GM10248 (cell line): ENCODE measurements at regions not wholly inside any gene's neighbourhood (a gene's known extent, or its start where the extent isn't known, plus 50 kb on each side); places are given as distances from the start of the nearest gene placed in this dataset.

ENCODE experiments used
- CTCF ChIA-PET: fragments of 300-600 bp; sonication (Branson Sonifier 250); formaldehyde crosslinking; extraction: SDS; loops from one replicate; lab custom pipeline; 2021; ENCODE audit warnings: antibody characterized with exemption; lab: Yijun Ruan, JAX
- POLR2A ChIA-PET: fragments of 350-650 bp; sonication (Branson Sonifier 250); formaldehyde crosslinking; extraction: SDS; loops from one replicate; lab custom pipeline; 2020; ENCODE audit warnings: antibody characterized with exemption; lab: Yijun Ruan, JAX
- DNase-seq: peaks from one replicate; pipeline ENCODE4 v3.0.0; 2012; ENCODE audit errors: extremely low spot score
- TF ChIP-seq, protein P1 (sequence below): IDR thresholded peaks from 2 replicates; pipeline ENCODE4 v1.5.1; 2012; ENCODE audit warnings: mild to moderate bottlenecking, low read depth; ENCODE audit errors: extremely low read depth, missing control alignments, control extremely low read depth

DNA sequence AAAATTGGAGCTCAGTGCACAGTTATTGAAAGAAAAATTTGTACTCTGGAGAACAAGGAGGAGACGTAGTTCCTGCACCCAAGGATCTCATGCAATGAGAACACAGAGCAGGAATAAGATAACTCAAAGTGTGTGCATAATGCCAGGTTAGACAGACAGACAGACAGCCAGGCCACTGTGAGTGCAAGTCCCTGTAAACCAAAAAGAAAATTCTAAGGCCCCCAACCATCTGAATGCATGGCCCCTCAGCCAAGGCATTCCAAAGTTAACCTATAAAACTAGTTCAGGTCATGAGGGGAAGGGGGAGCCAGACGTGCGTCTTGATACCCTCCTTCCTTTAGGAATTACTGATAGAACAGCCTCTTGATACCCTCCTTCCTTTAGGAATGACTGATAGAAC is 94.5 kb upstream of the ENPP6 start:
- POLR2A ChIA-PET, result interaction anchor here (1.6 kb wide), 2 partner anchors 16 to 46 kb away, joined by 6 to 7 read pairs; no protein-coding TSS in a partner anchor
- CTCF ChIA-PET, result interaction anchor here (0.8 to 12.4 kb wide), 14 partner anchors 8 to 105 kb away, joined by 3 to 96 read pairs (median 4); no protein-coding TSS in a partner anchor

DNA sequence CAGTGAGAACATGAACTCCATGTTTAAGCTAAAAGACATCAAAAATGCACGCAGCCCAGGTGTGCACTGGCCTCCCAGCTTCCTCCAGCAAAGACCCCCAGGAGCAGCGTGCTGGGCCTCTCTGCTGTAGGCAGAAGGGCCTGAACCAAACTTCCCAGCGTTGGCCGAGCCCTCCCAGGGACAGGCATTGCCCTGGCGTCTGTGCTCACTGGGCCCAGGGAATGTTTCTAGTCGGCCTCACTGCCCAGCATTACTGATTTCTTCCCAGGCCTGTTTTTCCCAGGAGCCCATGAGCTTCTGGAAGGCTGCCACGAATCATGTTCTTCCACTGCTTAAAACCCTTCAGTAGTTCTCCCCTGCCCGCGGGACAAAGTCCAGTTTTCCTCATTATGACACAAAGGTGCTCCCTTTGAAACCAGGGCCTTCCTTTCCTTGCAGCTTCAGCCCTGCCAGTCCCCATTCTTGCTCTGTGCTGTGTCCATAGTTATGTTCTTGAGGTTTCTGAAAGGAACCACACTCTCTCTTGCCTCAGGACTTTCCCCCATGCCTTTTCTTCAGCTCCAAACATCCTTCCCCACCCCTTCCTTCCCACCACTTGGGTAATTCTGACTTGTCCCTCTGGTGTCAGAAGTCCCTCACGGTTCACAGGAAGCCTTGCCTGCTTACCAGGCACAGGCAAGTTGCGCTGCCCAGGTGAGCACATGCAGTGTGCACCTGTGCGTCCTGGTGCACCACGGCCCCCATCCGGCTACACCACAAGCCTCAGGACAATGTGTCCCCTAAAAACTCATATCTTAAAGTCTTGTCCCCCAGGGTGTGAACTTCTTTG is 93.4 kb upstream of the ENPP6 start:
- TF ChIP-seq, protein P1, sequence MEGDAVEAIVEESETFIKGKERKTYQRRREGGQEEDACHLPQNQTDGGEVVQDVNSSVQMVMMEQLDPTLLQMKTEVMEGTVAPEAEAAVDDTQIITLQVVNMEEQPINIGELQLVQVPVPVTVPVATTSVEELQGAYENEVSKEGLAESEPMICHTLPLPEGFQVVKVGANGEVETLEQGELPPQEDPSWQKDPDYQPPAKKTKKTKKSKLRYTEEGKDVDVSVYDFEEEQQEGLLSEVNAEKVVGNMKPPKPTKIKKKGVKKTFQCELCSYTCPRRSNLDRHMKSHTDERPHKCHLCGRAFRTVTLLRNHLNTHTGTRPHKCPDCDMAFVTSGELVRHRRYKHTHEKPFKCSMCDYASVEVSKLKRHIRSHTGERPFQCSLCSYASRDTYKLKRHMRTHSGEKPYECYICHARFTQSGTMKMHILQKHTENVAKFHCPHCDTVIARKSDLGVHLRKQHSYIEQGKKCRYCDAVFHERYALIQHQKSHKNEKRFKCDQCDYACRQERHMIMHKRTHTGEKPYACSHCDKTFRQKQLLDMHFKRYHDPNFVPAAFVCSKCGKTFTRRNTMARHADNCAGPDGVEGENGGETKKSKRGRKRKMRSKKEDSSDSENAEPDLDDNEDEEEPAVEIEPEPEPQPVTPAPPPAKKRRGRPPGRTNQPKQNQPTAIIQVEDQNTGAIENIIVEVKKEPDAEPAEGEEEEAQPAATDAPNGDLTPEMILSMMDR, result no peak
- ChIA-PET CTCF (interaction anchor here (0.8 to 12.4 kb wide), 22 partner anchors 9 to 226 kb away, joined by 3 to 96 read pairs (median 4); no protein-coding TSS in a partner anchor), POLR2A (interaction anchor here (0.5 to 1.6 kb wide), 4 partner anchors 17 to 47 kb away, joined by 3 to 7 read pairs (median 6); no protein-coding TSS in a partner anchor)
- DNase-seq, result no peak

More for the DNA sequence above, 94.5 kb upstream of the ENPP6 start:
- TF ChIP-seq, protein P1, result no peak
- DNase-seq, result no peak

DNA sequence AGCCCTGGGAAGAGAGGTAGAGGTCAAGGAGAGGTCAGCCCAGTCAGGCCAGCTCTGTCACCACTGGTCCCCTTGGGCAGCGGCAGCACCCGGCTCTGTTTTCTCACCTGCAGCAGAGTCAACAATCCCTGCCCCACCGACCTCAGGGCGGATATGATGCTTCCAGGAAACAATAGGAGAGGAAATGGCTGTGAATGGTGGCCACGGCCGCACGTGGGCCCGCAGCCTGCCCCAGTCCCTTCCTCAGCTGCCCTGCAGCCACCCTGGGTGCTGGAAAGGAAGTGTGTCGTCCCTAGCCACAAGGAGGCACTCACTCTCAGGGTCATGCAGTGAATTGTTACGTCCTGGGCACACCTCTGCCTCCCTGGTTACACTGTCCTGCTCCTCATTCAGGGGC is 92.5 kb upstream of the ENPP6 start:
- peak; percentile 57 for DNase-seq
- ChIA-PET POLR2A (interaction anchor here (1.5 kb wide), 1 partner anchor 46 kb away, joined by 6 read pairs; no protein-coding TSS in a partner anchor), CTCF (interaction anchor here (0.9 to 12.4 kb wide), 8 partner anchors 8 to 44 kb away, joined by 4 to 96 read pairs (median 8); no protein-coding TSS in a partner anchor)
- TF ChIP-seq, protein P1, result peak; percentile 44

DNA sequence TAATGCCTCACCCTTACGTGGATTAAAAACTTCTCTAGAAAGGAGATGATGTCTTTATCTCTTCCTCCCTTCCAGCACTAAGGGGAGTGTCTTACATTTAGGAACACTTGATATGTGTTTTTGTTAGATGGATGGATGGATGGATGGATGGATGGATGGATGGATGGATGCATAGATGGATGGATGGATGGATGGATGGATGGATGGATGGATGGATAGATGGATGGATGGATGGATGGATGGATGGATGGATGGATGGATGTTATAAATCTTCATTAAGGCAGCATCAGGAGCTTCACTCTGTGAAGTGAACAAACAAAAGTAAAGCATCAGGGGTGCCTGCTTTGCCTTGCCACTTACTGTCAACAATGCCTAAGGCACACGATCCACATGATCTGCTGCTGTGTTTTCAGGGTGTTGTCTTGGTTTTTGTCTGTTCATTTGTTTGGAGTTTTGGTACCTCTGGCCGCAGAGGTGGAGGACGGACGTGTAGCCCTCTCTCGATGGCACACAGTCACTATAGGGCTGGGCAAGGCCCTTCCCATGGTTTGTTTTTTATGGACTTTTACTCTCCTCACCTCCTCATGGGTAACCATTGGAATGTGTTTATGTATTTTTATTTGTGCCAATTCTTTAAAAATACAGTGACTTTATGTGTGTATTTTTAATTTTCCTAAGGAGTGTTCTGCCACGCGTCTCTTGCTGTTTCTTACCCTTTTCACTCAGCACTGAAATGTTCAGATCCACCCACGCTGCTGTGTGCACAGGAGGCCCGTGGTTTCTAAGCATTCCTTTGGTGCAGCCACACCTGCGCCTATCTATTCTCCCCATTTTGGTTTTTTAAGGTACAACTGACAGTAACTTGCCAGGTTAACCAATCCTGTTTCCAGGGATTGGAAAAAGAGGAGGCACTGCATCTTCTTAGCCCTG is 91.8 kb upstream of the ENPP6 start:
- ChIA-PET CTCF (interaction anchor here (0.9 to 12.4 kb wide), 11 partner anchors 8 to 44 kb away, joined by 3 to 96 read pairs (median 6); no protein-coding TSS in a partner anchor), POLR2A (interaction anchor here (0.7 kb wide), 1 partner anchor 44 kb away, joined by 3 read pairs; no protein-coding TSS in a partner anchor)
- TF ChIP-seq, protein P1, result no peak
- DNase-seq, result peak; percentile 47

DNA sequence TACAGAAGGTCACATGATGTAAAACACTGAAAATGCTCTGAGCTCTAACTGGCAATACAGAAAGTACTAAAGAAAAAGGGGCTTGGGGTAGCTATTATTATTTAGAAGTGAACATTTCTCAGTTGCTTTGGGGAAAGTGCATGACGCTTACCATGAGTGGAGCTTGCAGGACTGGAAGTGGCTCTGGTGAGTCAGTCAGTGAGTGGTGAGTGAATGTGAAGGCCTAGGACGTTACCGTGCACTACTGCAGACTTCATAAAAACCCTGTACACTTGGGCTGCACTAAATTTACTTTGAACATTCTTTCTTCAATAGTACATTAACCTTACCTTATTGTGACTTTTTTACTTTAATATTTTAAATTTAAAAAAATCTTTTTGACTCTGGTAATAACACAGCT is 89.3 kb upstream of the ENPP6 start:
- no peak for DNase-seq
- ChIA-PET POLR2A (interaction anchor here (0.7 to 0.9 kb wide), 3 partner anchors 41 to 43 kb away, joined by 3 to 4 read pairs (median 3); no protein-coding TSS in a partner anchor), CTCF (interaction anchor here (0.7 to 6.7 kb wide), 17 partner anchors 8 to 64 kb away, joined by 3 to 79 read pairs (median 4); no protein-coding TSS in a partner anchor)
- TF ChIP-seq, protein P1, result no peak

DNA sequence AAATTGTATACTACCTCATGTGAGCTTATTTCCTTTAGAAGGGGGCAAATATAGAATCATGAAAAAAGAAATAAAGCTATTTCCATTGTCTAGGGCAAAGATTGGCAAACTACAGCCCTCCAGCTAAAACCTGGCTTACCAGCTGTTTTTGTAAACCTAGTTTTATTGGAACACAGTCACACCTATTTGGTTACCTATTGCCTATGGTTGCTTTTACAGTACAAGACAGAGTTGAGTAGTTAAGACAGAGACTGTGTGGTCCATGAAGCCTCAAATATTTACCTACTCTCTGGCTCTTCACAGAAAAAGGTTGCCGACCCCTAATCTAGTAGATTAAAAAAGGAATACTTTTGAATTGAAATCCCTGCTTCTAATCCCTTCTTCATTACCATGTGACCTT is 88.8 kb upstream of the ENPP6 start:
- TF ChIP-seq, protein P1, result no peak
- CTCF ChIA-PET, result interaction anchor here (0.7 to 6.7 kb wide), 17 partner anchors 8 to 64 kb away, joined by 3 to 79 read pairs (median 4); no protein-coding TSS in a partner anchor
- POLR2A ChIA-PET, result interaction anchor here (0.8 to 0.9 kb wide), 2 partner anchors 40 to 43 kb away, joined by 3 to 4 read pairs; no protein-coding TSS in a partner anchor
- DNase-seq, result no peak
